ENCODE measurements at regions not wholly inside any gene's neighbourhood (a gene's known extent, or its start where the extent isn't known, plus 50 kb on each side); places are given as distances from the start of the nearest gene placed in this dataset.

- TF ChIP-seq CTCF (conservative IDR thresholded peaks at IDR 0.05; ENCODE audit: low read depth, low read length), result no peak
- DNase-seq (ENCODE audit: low read depth), result no peak
- no peak overlapping the region for H3K4me3 ChIP-seq (ENCODE audit: low read depth, low read length)
Measured at GRCh38 chr12:89250636-89251035, 101.7 kb downstream of the DUSP6 start.

- H3K4me3 ChIP-seq (ENCODE audit: low read depth, low read length), result no peak overlapping the region
- no peak for TF ChIP-seq CTCF (conservative IDR thresholded peaks at IDR 0.05; ENCODE audit: low read depth, low read length)
- DNase-seq (ENCODE audit: low read depth), result no peak
Measured at GRCh38 chr12:89250213-89250612, 102.1 kb downstream of the DUSP6 start.

GRCh38 chr12:89247967-89248366 is 104.3 kb downstream of the DUSP6 start:
- no peak overlapping the region for H3K4me3 ChIP-seq (ENCODE audit: low read depth, low read length)
- no peak for TF ChIP-seq CTCF (conservative IDR thresholded peaks at IDR 0.05; ENCODE audit: low read depth, low read length)
- DNase-seq (ENCODE audit: low read depth), result no peak

GRCh38 chr12:89247541-89247942 is 104.8 kb downstream of the DUSP6 start:
- TF ChIP-seq CTCF (conservative IDR thresholded peaks at IDR 0.05; ENCODE audit: low read depth, low read length), result no peak
- no peak overlapping the region for H3K4me3 ChIP-seq (ENCODE audit: low read depth, low read length)
- DNase-seq (ENCODE audit: low read depth), result no peak

- TF ChIP-seq CTCF (conservative IDR thresholded peaks at IDR 0.05; ENCODE audit: low read depth, low read length), result no peak
- H3K4me3 ChIP-seq (ENCODE audit: low read depth, low read length), result no peak overlapping the region
- peak; percentile 60 for DNase-seq (ENCODE audit: low read depth)
Measured at GRCh38 chr12:89245090-89245489, 107.2 kb downstream of the DUSP6 start.

- no peak for TF ChIP-seq CTCF (conservative IDR thresholded peaks at IDR 0.05; ENCODE audit: low read depth, low read length)
- peak; percentile 56 for DNase-seq (ENCODE audit: low read depth)
- H3K4me3 ChIP-seq (ENCODE audit: low read depth, low read length), result no peak overlapping the region
Measured at GRCh38 chr12:89244536-89244935, 107.8 kb downstream of the DUSP6 start.

GRCh38 chr12:89243771-89244170 is 108.5 kb downstream of the DUSP6 start:
- no peak overlapping the region for H3K4me3 ChIP-seq (ENCODE audit: low read depth, low read length)
- no peak for DNase-seq (ENCODE audit: low read depth)

More at GRCh38 chr12:89243771-89244170, 108.5 kb downstream of the DUSP6 start:
- TF ChIP-seq CTCF (conservative IDR thresholded peaks at IDR 0.05; ENCODE audit: low read depth, low read length), result no peak
